GM21515 (cell line): ENCODE measurements at regions not wholly inside any gene's neighbourhood (a gene's known extent, or its start where the extent isn't known, plus 50 kb on each side); places are given as distances from the start of the nearest gene placed in this dataset.

Experiments
- ATAC-seq: cut with Tn5 transposase; IDR thresholded peaks from one replicate; pipeline ENCODE4 v1.9.1; 2021; ENCODE audit not compliant: unreplicated experiment

- ATAC-seq, result no peak
Observed at GRCh38 chr6:40640599-40641227, 53.5 kb upstream of the LRFN2 start.
